ENCODE measurements at regions not wholly inside any gene's neighbourhood (a gene's known extent, or its start where the extent isn't known, plus 50 kb on each side); places are given as distances from the start of the nearest gene placed in this dataset.

GRCh38 chr3:105274536-105274935 is 92.2 kb upstream of the ALCAM start:
- Mint-ChIP-seq H3K9me3 (no peaks in the 10 kb centered on the region), H3K4me3 (no peak overlapping the region)
- intact Hi-C loops (cut with micrococcal nuclease) = no loop called here

DNA sequence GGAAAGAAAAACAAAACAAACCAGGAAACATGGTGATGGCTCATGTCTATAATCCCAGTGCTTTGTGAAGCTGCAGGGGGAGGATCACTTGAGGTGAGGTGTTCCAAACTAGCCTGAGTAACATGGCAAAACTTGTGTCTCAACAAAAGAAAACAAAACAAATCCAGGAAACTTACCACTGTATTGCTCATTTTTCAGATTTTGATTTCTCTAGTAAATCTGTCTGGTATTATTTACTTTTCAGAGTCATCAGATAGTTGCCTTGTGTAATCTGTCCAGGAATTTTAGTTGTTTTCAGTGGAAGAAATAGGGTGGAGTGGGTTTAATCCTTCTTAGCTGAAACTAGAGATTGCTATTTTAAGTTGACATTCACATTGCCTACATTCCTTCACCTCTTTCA is 91.8 kb upstream of the ALCAM start:
- Mint-ChIP-seq H3K4me3 (no peak overlapping the region), H3K27ac (no peak overlapping the region), H3K36me3 (ENCODE audit: low read depth) (no peaks in the 10 kb centered on the region), H3K4me1 (peaks cover 3% of the 10 kb centered on the region), H3K9me3 (no peaks in the 10 kb centered on the region), H3K27me3 (no peaks in the 10 kb centered on the region)
- CTCF ChIA-PET = no interaction called here
- ATAC-seq (ENCODE audit: low read depth) (no peak), DNase-seq (no peak)
- no peak for TF ChIP-seq CTCF (IDR thresholded peaks at IDR 0.05)
- POLR2A ChIA-PET = no interaction called here
- intact Hi-C loops (cut with micrococcal nuclease) = no loop called here

More at GRCh38 chr3:105274536-105274935, 92.2 kb upstream of the ALCAM start:
- ATAC-seq (ENCODE audit: low read depth) = no peak
- TF ChIP-seq CTCF (IDR thresholded peaks at IDR 0.05) = no peak
- CTCF ChIA-PET = no interaction called here
- DNase-seq = no peak
- POLR2A ChIA-PET = no interaction called here
- Mint-ChIP-seq H3K27me3 (no peaks in the 10 kb centered on the region), H3K4me1 (peaks cover 3% of the 10 kb centered on the region), H3K27ac (no peak overlapping the region), H3K36me3 (ENCODE audit: low read depth) (no peaks in the 10 kb centered on the region)

- H3K9me3 Mint-ChIP-seq = no peaks in the 10 kb centered on the region
- POLR2A ChIA-PET = no interaction called here
- no peaks in the 10 kb centered on the region for H3K36me3 Mint-ChIP-seq (ENCODE audit: low read depth)
- H3K27me3 Mint-ChIP-seq = no peaks in the 10 kb centered on the region
- peaks cover 3% of the 10 kb centered on the region for H3K4me1 Mint-ChIP-seq
- CTCF ChIA-PET = no interaction called here
- no peak overlapping the region for H3K4me3 Mint-ChIP-seq
- TF ChIP-seq CTCF (IDR thresholded peaks at IDR 0.05) = no peak
- no peak overlapping the region for H3K27ac Mint-ChIP-seq
- intact Hi-C loops (cut with micrococcal nuclease) = no loop called here
- DNase-seq (no peak), ATAC-seq (ENCODE audit: low read depth) (no peak)
These were observed 89.1 kb upstream of the ALCAM start for GRCh38 chr3:105277656-105278055.

- ChIA-PET CTCF (no interaction called here), POLR2A (no interaction called here)
- Mint-ChIP-seq H3K27ac (no peak overlapping the region), H3K4me3 (no peak overlapping the region), H3K9me3 (no peaks in the 10 kb centered on the region), H3K27me3 (no peaks in the 10 kb centered on the region), H3K36me3 (ENCODE audit: low read depth) (no peaks in the 10 kb centered on the region), H3K4me1 (peaks cover 3% of the 10 kb centered on the region)
- intact Hi-C loops (cut with micrococcal nuclease) = no loop called here
- ATAC-seq (ENCODE audit: low read depth) (no peak), DNase-seq (no peak)
- no peak for TF ChIP-seq CTCF (IDR thresholded peaks at IDR 0.05)
These were observed 88.0 kb upstream of the ALCAM start for GRCh38 chr3:105278688-105279087.

GRCh38 chr3:105281989-105282388 is 84.7 kb upstream of the ALCAM start:
- Mint-ChIP-seq H3K4me1 (peaks cover 3% of the 10 kb centered on the region), H3K9me3 (no peaks in the 10 kb centered on the region), H3K27me3 (no peaks in the 10 kb centered on the region), H3K27ac (no peak overlapping the region), H3K36me3 (ENCODE audit: low read depth) (no peaks in the 10 kb centered on the region), H3K4me3 (no peak overlapping the region)
- ATAC-seq (ENCODE audit: low read depth) (no peak), DNase-seq (no peak)
- TF ChIP-seq CTCF (IDR thresholded peaks at IDR 0.05) = no peak
- ChIA-PET POLR2A (no interaction called here), CTCF (no interaction called here)
- intact Hi-C loops (cut with micrococcal nuclease) = no loop called here
